ENCODE measurements at regions not wholly inside any gene's neighbourhood (a gene's known extent, or its start where the extent isn't known, plus 50 kb on each side); places are given as distances from the start of the nearest gene placed in this dataset.
"Not testable (repeated sequence)": the region's sequence is repeated elsewhere in the genome, so short reads cannot be mapped to it uniquely, and the experiment has no call there.

DNA sequence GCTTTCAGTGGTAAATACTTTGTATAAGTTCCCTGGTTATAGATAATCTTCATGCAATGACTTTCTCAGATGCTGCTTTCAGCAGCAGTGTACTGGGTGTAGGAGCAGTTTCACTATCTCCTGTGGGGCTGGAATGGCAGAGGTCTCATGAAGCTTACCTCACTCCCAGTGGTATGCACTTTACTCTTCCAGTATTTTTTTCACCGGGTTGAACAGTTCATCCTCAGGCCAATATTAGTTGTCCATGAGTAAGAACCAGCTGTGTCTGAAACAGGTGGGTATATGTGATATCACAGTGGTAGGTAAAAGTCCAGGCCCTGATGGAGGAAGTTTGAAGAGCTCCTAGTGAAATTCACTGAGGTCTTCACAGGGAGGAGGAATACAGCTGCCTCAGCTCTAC is 351.5 kb upstream of the EMCN start:
- ChIA-PET POLR2A (ENCODE audit: unreplicated experiment) (interaction anchor here (0.6 kb wide), 2 partner anchors 433 to 479 kb away, joined by 4 to 5 read pairs; no protein-coding TSS in a partner anchor), CTCF (interaction anchor here (0.6 kb wide), 1 partner anchor 222 kb away, joined by 5 read pairs; no protein-coding TSS in a partner anchor)
- H3K9me2 ChIP-seq (ENCODE audit: insufficient read depth), result no peaks in the 10 kb centered on the region
- H3K27me3 ChIP-seq (ENCODE audit: insufficient read depth, low read depth), result no peaks in the 10 kb centered on the region
- H3F3A ChIP-seq (ENCODE audit: insufficient read depth, low read depth), result no peaks in the 10 kb centered on the region
- no peak for DNase-seq
- no peak overlapping the region for H2AFZ ChIP-seq
- no peak overlapping the region for H3K27ac ChIP-seq
- H3K4me3 ChIP-seq, result no peak overlapping the region
- H3K4me1 ChIP-seq (replicated peaks; ENCODE audit: insufficient read depth), result no peaks in the 10 kb centered on the region
- H3K9me3 ChIP-seq (ENCODE audit: insufficient read depth, low read depth), result no peaks in the 10 kb centered on the region
- no peaks in the 10 kb centered on the region for H3K79me2 ChIP-seq (ENCODE audit: low read depth)
- BruUV-seq (replicated peaks), result no TSS peak
- H3K4me2 ChIP-seq, result peak overlapping the region; percentile 40; the same call in 1 of the 2 replicates
- intact Hi-C loops (cut with micrococcal nuclease; ENCODE audit: unreplicated experiment), result no loop called here
- no peaks in the 10 kb centered on the region for H3K36me3 ChIP-seq (ENCODE audit: low read depth)
- TF ChIP-seq EZH2 (IDR thresholded peaks at IDR 0.05; ENCODE audit: low read depth), result no peak
- TF ChIP-seq, protein P1, sequence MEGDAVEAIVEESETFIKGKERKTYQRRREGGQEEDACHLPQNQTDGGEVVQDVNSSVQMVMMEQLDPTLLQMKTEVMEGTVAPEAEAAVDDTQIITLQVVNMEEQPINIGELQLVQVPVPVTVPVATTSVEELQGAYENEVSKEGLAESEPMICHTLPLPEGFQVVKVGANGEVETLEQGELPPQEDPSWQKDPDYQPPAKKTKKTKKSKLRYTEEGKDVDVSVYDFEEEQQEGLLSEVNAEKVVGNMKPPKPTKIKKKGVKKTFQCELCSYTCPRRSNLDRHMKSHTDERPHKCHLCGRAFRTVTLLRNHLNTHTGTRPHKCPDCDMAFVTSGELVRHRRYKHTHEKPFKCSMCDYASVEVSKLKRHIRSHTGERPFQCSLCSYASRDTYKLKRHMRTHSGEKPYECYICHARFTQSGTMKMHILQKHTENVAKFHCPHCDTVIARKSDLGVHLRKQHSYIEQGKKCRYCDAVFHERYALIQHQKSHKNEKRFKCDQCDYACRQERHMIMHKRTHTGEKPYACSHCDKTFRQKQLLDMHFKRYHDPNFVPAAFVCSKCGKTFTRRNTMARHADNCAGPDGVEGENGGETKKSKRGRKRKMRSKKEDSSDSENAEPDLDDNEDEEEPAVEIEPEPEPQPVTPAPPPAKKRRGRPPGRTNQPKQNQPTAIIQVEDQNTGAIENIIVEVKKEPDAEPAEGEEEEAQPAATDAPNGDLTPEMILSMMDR (conservative IDR thresholded peaks at IDR 0.05), result no peak
- no peaks in the 10 kb centered on the region for H4K20me1 ChIP-seq (ENCODE audit: insufficient read depth)

DNA sequence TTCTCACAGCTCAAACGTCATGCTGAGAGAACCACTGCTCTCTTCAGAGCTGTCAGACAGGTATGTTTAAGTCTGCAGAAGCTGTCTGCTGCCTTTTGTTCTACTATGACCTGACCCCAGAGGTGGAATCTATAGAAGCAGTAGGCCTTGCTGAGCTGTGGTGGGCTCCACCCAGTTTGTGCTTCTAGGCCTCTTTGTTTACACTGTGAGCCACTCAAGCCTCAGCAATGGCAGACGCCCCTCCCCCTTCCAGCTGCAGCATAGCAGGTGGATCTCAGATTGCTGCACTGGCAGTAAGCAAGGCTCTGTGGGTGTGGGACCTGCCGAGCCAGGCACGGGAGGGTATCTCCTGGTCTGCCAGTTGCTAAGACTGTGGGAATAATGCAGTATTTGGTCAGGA is 350.5 kb upstream of the EMCN start:
- H3K9me2 ChIP-seq (ENCODE audit: insufficient read depth); H3K36me3 ChIP-seq (ENCODE audit: low read depth); H3K27me3 ChIP-seq (ENCODE audit: insufficient read depth, low read depth); H3K4me1 ChIP-seq (replicated peaks; ENCODE audit: insufficient read depth); H3K27ac ChIP-seq; H3F3A ChIP-seq (ENCODE audit: insufficient read depth, low read depth); H3K9me3 ChIP-seq (ENCODE audit: insufficient read depth, low read depth); H2AFZ ChIP-seq; H3K79me2 ChIP-seq (ENCODE audit: low read depth); CTCF ChIA-PET; H4K20me1 ChIP-seq (ENCODE audit: insufficient read depth); BruUV-seq (replicated peaks): not testable (repeated sequence)
- Histone ChIP-seq H3K4me3 (peak overlapping the region; percentile 14; the same call in 1 of the 2 replicates), H3K4me2 (peak overlapping the region; percentile 40)
- POLR2A ChIA-PET (ENCODE audit: unreplicated experiment), result interaction anchor here (0.7 kb wide), 1 partner anchor 997 kb away, joined by 3 read pairs; no protein-coding TSS in a partner anchor
- peak; percentile 50 to 77 for DNase-seq
- intact Hi-C loops (cut with micrococcal nuclease; ENCODE audit: unreplicated experiment), result loop anchor here (1.0 kb wide), 1 partner anchor 45 kb away; no protein-coding TSS in a partner anchor

DNA sequence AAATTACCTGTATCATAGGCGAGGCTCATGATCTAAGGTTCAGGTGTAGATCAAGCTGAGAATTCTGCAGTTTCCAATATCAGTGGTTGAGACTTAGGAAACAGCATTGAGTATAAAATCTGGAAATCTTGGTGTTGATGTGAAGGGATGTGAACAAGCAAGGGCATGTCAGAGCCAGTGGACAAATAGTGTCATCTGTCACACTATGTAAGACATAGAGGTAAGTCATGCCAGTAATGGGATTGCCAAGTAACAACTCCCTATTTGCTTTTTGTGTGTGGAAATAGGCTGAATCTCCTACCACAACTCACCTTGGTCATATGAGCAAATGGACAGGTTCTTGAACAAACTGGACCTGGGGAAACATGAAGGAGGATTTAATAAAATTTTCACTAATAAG is 334.5 kb upstream of the EMCN start:
- ChIA-PET POLR2A (ENCODE audit: unreplicated experiment) (no interaction called here), CTCF (no interaction called here)
- no peak overlapping the region for H3K4me2 ChIP-seq
- no peak for DNase-seq
- no peaks in the 10 kb centered on the region for H3K79me2 ChIP-seq (ENCODE audit: low read depth)
- no peaks in the 10 kb centered on the region for H3F3A ChIP-seq (ENCODE audit: insufficient read depth, low read depth)
- intact Hi-C loops (cut with micrococcal nuclease; ENCODE audit: unreplicated experiment), result no loop called here
- no peaks in the 10 kb centered on the region for H3K9me3 ChIP-seq (ENCODE audit: insufficient read depth, low read depth)
- no peaks in the 10 kb centered on the region for H3K27me3 ChIP-seq (ENCODE audit: insufficient read depth, low read depth)
- TF ChIP-seq, protein P1 (conservative IDR thresholded peaks at IDR 0.05), result no peak
- no peak for TF ChIP-seq EZH2 (IDR thresholded peaks at IDR 0.05; ENCODE audit: low read depth)
- H3K36me3 ChIP-seq (ENCODE audit: low read depth), result no peaks in the 10 kb centered on the region
- H3K4me3 ChIP-seq, result no peak overlapping the region
- no peaks in the 10 kb centered on the region for H3K9me2 ChIP-seq (ENCODE audit: insufficient read depth)
- no peak overlapping the region for H3K27ac ChIP-seq
- H4K20me1 ChIP-seq (ENCODE audit: insufficient read depth), result no peaks in the 10 kb centered on the region
- H3K4me1 ChIP-seq (replicated peaks; ENCODE audit: insufficient read depth), result no peaks in the 10 kb centered on the region
- BruUV-seq (replicated peaks), result no TSS peak
- no peak overlapping the region for H2AFZ ChIP-seq

DNA sequence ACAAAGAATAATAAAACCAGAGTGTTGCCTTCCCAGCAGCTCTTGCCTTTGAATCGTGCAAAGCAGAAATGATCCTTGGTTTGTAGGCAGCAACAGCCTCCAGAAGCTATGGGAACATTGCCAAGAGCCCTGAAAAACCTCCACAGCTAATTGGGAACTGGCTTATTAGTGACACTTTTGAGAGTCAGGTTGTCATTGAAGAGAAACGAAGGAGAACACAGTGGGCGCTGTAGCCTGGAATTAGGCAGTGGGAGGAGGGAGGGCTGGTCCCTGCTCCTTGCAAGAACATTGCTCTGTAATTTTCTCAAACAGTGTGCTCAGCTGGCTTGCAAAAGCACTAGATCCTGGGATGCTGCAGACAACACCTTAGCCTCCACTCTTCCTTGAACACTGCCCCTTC is 331.5 kb upstream of the EMCN start:
- H3K27me3 ChIP-seq (ENCODE audit: insufficient read depth, low read depth), result no peaks in the 10 kb centered on the region
- intact Hi-C loops (cut with micrococcal nuclease; ENCODE audit: unreplicated experiment), result no loop called here

More for the DNA sequence above, 331.5 kb upstream of the EMCN start:
- no peak for TF ChIP-seq EZH2 (IDR thresholded peaks at IDR 0.05; ENCODE audit: low read depth)
- TF ChIP-seq, protein P1 (conservative IDR thresholded peaks at IDR 0.05), result no peak
- CTCF ChIA-PET, result no interaction called here
- Histone ChIP-seq H3F3A (ENCODE audit: insufficient read depth, low read depth) (no peaks in the 10 kb centered on the region), H3K4me3 (no peak overlapping the region), H3K9me3 (ENCODE audit: insufficient read depth, low read depth) (no peaks in the 10 kb centered on the region), H3K79me2 (ENCODE audit: low read depth) (no peaks in the 10 kb centered on the region), H4K20me1 (ENCODE audit: insufficient read depth) (no peaks in the 10 kb centered on the region), H3K27ac (no peak overlapping the region), H3K4me1 (replicated peaks; ENCODE audit: insufficient read depth) (no peaks in the 10 kb centered on the region), H3K4me2 (no peak overlapping the region), H3K9me2 (ENCODE audit: insufficient read depth) (no peaks in the 10 kb centered on the region), H3K36me3 (ENCODE audit: low read depth) (no peaks in the 10 kb centered on the region), H2AFZ (no peak overlapping the region)
- POLR2A ChIA-PET (ENCODE audit: unreplicated experiment), result no interaction called here
- BruUV-seq (replicated peaks), result no TSS peak
- no peak for DNase-seq
